DMS 273 (cell line): ENCODE measurements at regions not wholly inside any gene's neighbourhood (a gene's known extent, or its start where the extent isn't known, plus 50 kb on each side); places are given as distances from the start of the nearest gene placed in this dataset.

Experiments
- DNase-seq: peaks from one replicate; lab custom pipeline; 2025; ENCODE audit not compliant: unreplicated experiment; lab: John Stamatoyannopoulos, UW

DNA sequence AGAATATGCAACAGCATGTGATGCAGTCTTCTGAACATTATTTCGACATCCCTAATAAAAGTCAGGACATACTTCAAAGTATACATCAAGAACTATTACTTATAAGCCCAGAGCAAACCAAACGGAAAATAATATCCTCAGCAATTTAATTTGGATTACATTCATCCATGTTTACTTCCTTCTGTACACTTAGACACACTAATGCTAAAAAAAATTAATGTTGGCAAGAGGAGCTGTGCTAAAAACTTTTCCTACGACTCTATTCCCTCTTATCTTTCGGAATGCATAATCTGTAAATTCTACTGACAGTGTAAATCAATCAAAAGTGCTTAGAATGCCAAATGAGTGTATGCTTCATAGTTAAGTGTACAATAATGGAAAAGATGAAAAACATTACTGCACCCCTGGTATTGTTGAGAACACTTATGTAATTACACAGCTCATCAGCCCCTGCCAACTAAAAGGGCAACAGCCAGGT, 301.2 kb upstream of the HSF2 start:
- DNase-seq, result no peak

DNA sequence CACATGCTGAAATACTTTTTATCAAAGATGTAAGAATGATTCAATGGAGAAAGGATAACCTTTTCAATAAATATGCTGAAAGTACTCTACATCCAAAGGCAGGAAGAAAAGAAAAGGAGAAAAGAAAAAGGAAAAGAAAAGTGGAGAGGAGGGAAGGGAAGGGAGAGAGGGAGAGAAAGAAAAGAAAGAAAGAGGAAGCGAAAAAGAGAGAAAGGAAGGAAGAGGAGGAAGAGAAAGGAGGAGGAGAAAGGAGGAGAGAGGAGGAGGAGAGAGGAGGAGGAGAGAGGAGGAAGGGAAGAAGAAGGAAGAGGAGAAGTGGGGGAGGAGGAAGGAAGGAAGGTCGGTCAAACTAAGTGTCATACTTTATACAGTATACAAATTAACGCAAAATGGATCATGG, 297.4 kb upstream of the HSF2 start:
- DNase-seq, result no peak

GRCh38 chr6:122107256-122107852, 292.1 kb upstream of the HSF2 start:
- DNase-seq, result no peak

DNA sequence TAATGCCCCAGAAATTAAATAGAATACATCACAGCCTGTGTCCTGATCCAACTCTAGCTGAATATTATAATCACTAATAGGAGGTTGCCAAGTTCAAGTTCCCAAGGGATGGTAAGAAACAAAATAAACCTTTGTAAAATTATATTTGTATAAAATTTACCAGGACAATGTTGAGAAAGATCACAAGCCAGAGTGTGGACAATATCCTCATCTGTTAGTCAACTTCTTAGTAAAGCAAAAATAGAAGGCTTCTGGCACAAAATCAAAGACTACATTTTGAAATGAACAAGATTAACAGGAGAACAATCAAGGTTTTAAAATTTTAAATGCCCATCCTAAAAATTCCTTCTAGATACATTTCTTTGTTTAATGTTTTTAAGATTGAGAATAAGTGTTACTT, 290.4 kb upstream of the HSF2 start:
- no peak for DNase-seq

DNA sequence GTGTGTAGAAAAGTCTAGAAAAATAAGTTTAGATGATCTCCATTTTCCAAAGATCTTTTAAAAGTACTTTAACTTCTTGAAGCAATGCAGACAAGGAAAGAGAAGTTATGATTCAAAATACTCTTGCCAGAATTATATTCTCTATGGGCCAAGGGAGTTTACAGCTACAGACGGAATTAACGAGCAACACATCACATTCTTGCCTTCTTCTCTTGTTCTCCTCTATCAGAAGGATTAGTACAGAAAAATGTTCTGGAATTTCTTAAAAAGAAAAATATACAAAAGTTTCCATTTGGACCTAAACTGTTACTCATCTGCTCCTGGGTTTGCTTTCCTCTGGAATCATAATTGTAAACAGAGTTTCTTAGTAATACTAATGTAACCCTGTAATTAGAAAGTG, 284.7 kb upstream of the HSF2 start:
- no peak for DNase-seq

- DNase-seq, result no peak
Observed at GRCh38 chr6:122116119-122116834, 283.2 kb upstream of the HSF2 start.

- DNase-seq, result no peak
Observed at GRCh38 chr6:122116835-122117627, 282.4 kb upstream of the HSF2 start.

DNA sequence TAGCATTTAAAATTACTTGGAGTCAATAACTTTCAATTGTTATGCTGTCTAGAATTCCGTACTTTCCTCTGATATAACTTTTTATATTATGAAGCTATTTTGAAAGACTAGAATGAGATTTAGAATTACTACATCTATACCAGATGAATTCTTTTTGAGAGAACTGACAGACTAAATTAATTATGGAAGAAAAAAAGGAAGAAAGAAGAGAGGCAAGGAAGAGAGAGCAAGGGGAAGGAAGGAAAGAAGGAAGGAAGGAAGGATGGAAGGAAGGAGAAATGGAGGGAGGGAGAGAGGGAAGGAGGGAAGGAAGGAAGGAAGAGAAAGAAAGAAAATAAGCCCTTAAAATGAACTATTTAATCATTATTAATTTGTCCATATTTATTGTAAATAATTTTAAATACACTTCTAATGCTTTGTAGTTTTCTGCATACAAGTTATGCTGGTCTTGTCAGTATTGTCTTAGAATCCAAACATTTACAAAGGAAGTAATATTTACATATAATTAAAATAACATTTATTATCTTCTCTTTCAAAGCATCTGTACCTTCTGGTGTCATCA, 280.4 kb upstream of the HSF2 start:
- DNase-seq, result no peak

GRCh38 chr6:122122202-122122601, 277.2 kb upstream of the HSF2 start:
- DNase-seq, result no peak

GRCh38 chr6:122122686-122123085, 276.8 kb upstream of the HSF2 start:
- no peak for DNase-seq

GRCh38 chr6:122124908-122125307, 274.5 kb upstream of the HSF2 start:
- DNase-seq, result no peak

DNA sequence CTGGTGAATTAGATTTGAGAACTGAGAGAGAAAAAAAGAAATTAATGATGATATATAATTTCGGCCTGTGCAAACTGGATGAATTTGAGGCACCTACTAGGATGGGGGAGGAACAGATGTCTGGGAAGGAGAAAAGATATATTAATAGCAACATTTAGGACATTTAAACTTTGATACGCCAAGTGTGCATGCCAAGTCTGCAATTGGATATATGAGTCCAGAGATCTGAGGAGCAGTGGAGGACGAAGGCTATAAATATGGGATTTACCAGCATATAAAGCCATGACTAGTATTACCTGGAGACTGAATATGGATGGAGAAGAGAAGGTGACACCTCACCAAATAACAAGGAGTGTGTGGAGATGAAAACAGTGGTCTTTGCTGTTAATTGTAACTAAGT, 272.6 kb upstream of the HSF2 start:
- DNase-seq, result no peak

DNA sequence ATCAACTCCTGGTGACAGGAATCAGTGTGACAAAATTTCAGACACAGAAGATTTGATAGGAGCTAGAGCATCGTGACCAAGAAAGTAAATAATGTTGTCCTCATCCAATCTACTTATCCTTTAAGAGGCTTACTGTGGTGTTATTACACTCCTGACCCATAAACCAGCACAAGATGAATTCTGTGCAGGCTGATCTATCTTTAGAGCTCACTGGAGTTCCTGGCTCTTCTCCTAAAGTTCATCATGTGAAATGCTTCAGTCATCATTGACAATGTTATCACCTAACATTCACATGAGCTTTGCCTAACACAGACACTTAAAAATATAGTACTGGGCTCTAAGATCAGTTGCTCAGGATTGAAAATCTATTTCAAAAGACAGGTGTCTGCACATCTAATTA, 271.0 kb upstream of the HSF2 start:
- DNase-seq, result no peak

- DNase-seq, result no peak
Observed at GRCh38 chr6:122129313-122130025, 270.0 kb upstream of the HSF2 start.

GRCh38 chr6:122130026-122130348, 269.5 kb upstream of the HSF2 start:
- DNase-seq, result no peak

DNA sequence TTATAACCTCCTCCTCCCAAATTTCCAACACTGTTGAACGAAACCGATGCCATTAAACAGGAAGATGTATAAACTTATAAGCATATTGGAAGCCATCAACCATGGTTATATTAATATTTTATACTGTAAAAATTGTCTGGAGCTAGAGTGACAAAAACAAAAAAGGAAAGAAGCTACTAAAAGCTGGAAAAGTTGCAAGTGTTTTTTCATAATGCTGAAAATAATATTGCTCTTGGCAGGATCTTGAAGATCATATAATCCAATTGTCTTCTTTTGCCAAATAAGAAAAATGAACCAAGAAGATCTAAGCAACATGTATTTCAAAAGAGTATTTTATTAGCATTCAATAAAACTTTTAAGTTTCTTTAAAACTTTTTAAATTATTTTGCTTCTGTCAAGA, 268.9 kb upstream of the HSF2 start:
- DNase-seq, result no peak

DNA sequence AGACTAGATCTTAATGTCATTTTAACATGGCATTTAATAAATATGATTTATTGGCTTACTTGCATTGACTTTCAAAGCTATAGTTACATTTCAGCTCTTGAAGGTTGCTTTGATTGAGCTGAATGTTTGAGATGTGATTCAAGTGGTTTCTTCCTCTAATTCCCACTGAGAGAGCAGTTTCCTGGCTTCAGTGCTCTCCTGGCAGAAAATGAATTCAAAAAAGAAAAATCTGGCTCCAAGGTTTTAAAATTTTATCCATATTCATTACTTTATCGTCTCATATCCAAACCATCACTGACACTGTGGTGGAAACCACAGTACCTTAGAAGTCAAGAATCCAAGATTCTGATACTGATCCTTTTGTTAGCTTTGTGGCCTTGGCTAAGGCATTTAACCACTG, 263.1 kb upstream of the HSF2 start:
- DNase-seq, result no peak

DNA sequence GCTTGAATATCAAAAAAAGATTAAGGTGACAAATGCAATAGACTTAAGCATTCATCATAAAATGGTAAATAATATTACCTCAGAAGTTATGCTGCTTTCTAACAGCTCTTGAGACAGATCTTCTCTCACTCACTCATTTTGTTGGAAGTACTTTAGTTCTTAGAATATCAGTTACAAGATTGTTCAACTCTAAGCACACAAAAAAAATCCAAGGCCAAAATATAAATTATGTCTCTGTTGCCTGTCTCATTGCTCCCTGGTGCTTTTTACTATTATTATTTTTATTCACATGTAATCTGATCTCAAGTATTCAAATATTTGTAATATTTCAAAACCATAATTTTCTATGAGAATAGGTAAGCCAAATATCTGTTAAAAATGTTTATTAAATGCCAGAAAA, 259.4 kb upstream of the HSF2 start:
- DNase-seq, result no peak

DNA sequence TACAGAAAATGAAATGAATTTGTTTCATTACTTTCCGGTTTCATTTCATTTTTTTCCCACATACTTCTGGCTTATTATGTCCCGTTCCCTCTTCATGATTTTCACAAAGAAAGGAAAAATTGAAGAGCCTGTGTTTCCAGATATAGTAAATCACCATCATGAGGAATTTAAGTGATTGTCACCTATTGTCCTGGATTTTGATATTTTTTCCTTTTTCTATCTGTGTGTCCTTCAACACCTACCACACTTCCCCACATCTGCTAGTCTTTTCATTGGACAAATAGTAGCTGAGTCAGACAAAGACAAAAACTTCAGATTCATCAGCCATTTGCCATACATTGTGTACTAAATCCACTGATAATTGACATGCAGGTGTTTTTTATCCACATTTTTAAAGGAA, 258.2 kb upstream of the HSF2 start:
- no peak for DNase-seq

DNA sequence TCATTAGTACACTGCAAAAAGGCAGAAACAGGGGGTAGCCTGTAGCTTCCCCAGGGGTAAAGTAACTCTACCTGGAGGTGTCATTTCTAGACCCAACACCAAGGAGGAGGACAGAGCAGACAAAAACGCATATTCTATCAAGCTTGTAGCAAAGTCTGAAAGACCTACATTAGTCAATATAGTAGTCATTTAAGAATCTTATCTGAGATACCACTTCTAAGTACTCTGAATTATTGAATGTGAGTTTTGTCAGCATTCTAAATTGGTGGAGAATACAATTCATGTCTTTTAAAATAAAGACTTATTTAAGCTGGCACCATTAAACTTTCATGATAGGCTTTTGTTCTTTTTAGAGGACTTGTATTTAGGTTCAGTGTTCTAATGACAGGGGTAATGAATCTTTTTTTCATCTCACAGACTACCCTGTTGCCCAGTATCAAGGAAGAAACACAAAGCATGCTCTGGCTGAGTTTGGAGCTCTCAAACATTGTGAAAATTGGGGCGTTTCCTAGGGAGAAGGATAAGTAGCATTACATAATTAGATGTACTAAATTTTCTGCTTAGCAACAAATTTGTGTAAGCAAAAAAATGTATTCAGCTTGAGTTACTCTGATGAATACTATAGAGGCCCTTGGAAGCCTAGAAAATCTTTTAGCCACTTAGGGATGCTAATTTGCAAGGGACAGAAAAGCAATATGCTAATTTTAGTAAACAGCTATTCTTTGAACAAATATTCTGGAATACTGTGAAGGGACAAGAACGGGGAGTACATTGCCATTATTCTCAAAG, 255.4 kb upstream of the HSF2 start:
- DNase-seq, result no peak

GRCh38 chr6:122145246-122145645, 254.2 kb upstream of the HSF2 start:
- no peak for DNase-seq
